ENCODE measurements at regions not wholly inside any gene's neighbourhood (a gene's known extent, or its start where the extent isn't known, plus 50 kb on each side); places are given as distances from the start of the nearest gene placed in this dataset.

GRCh38 chr15:36251450-36251849 is 328.0 kb upstream of the CDIN1 start:
- no peak overlapping the region for H3K27ac ChIP-seq
- no peak for DNase-seq
- TF ChIP-seq EP300 (IDR thresholded peaks at IDR 0.05) (no peak), POLR2AphosphoS5 (IDR thresholded peaks at IDR 0.05) (no peak), POLR2A (IDR thresholded peaks at IDR 0.05) (no peak)
- TF ChIP-seq, protein P1, sequence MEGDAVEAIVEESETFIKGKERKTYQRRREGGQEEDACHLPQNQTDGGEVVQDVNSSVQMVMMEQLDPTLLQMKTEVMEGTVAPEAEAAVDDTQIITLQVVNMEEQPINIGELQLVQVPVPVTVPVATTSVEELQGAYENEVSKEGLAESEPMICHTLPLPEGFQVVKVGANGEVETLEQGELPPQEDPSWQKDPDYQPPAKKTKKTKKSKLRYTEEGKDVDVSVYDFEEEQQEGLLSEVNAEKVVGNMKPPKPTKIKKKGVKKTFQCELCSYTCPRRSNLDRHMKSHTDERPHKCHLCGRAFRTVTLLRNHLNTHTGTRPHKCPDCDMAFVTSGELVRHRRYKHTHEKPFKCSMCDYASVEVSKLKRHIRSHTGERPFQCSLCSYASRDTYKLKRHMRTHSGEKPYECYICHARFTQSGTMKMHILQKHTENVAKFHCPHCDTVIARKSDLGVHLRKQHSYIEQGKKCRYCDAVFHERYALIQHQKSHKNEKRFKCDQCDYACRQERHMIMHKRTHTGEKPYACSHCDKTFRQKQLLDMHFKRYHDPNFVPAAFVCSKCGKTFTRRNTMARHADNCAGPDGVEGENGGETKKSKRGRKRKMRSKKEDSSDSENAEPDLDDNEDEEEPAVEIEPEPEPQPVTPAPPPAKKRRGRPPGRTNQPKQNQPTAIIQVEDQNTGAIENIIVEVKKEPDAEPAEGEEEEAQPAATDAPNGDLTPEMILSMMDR (IDR thresholded peaks at IDR 0.05), result no peak
- H3K27me3 ChIP-seq, result no peaks in the 10 kb centered on the region
- 66 to 76% methylated on average over 1 of the region's 1 CpG for WGBS, 2 donors
- H3K4me3 ChIP-seq, result no peak overlapping the region
- no peaks in the 10 kb centered on the region for H3K36me3 ChIP-seq
- peaks cover 0 to 13% (median 0%) of the 10 kb centered on the region in 4 donors for H3K4me1 ChIP-seq
- H3K9me3 ChIP-seq, result no peaks in the 10 kb centered on the region
- intact Hi-C loops (cut with DNase I), result no loop called here

GRCh38 chr15:36252146-36252711 is 327.2 kb upstream of the CDIN1 start:
- H3K36me3 ChIP-seq, result no peaks in the 10 kb centered on the region
- TF ChIP-seq, protein P1 (IDR thresholded peaks at IDR 0.05), result no peak
- TF ChIP-seq POLR2A (IDR thresholded peaks at IDR 0.05) (no peak), EP300 (IDR thresholded peaks at IDR 0.05) (no peak), POLR2AphosphoS5 (IDR thresholded peaks at IDR 0.05) (no peak)
- no peak overlapping the region for H3K4me3 ChIP-seq
- no peak overlapping the region for H3K27ac ChIP-seq
- DNase-seq, result no peak
- H3K9me3 ChIP-seq, result no peaks in the 10 kb centered on the region
- no peaks in the 10 kb centered on the region for H3K27me3 ChIP-seq
- WGBS, 2 donors, result 82 to 89% methylated on average over 10 of the region's 10 CpGs
- intact Hi-C loops (cut with DNase I), result no loop called here
- H3K4me1 ChIP-seq, result peaks cover 0 to 13% (median 0%) of the 10 kb centered on the region in 4 donors

DNA sequence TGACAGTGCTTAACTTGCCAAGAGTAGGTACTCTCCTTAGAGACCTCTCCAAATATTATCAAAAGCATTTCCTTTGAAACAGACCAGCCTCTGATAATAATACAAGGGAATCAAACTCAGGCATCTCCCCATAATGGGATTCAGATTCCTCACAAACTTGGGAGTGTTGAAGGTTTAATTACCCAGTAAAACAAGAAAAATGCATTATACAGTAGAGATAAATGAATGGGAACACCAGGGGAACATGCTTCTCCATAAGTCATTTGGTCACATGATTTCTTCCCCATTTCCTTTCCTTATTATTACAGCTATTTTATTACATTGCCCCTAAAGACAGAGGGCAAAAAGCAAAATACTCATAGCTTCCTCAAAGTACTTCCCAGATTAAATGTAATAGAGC is 325.0 kb upstream of the CDIN1 start:
- Histone ChIP-seq H3K36me3 (no peaks in the 10 kb centered on the region), H3K27me3 (no peaks in the 10 kb centered on the region), H3K9me3 (no peaks in the 10 kb centered on the region), H3K27ac (no peak overlapping the region), H3K4me1 (peaks cover 0 to 13% (median 0%) of the 10 kb centered on the region in 4 donors), H3K4me3 (no peak overlapping the region)
- intact Hi-C loops (cut with DNase I), result no loop called here
- no peak for DNase-seq
- TF ChIP-seq EP300 (IDR thresholded peaks at IDR 0.05) (no peak), POLR2AphosphoS5 (IDR thresholded peaks at IDR 0.05) (no peak)

- no peak overlapping the region for H3K27ac ChIP-seq
- intact Hi-C loops (cut with DNase I), result no loop called here
These were observed 323.0 kb upstream of the CDIN1 start for GRCh38 chr15:36256404-36256807.

DNA sequence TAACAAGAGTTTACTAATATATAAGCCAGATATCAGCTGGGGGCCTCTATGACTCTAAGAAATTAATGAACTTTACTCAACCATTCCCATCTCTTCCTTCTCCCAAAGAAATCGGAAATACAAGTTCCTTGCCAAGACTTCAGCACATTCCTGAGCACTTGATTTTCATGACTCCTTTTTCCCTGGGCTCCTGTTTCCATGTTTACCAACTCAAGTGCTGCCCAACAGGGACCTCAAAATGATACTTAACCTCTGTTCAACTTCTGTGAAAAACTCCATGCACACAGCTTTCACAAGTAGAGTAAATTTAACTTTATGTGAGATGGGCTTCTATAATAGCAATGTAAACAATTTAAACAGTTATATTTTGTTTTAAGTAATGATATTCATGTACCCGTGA is 315.8 kb upstream of the CDIN1 start:
- WGBS, 2 donors, result 61 to 68% methylated on average over 2 of the region's 2 CpGs
- no peaks in the 10 kb centered on the region for H3K4me1 ChIP-seq
- intact Hi-C loops (cut with DNase I), result no loop called here

More at GRCh38 chr15:36256404-36256807, 323.0 kb upstream of the CDIN1 start:
- no peak for TF ChIP-seq POLR2AphosphoS5 (IDR thresholded peaks at IDR 0.05)
- TF ChIP-seq POLR2A (IDR thresholded peaks at IDR 0.05), result no peak
- TF ChIP-seq EP300 (IDR thresholded peaks at IDR 0.05), result no peak
- TF ChIP-seq, protein P1 (IDR thresholded peaks at IDR 0.05), result no peak
- no peak for DNase-seq
- Histone ChIP-seq H3K4me3 (no peak overlapping the region), H3K9me3 (no peaks in the 10 kb centered on the region), H3K27me3 (no peaks in the 10 kb centered on the region), H3K36me3 (no peaks in the 10 kb centered on the region), H3K4me1 (peaks cover 0 to 13% (median 0%) of the 10 kb centered on the region in 4 donors)
- WGBS, 2 donors, result 54 to 70% methylated on average over 1 of the region's 1 CpG

More for the DNA sequence above, 315.8 kb upstream of the CDIN1 start:
- DNase-seq, result no peak
- Histone ChIP-seq H3K4me3 (no peak overlapping the region), H3K27ac (no peak overlapping the region), H3K9me3 (no peaks in the 10 kb centered on the region), H3K27me3 (no peaks in the 10 kb centered on the region), H3K36me3 (no peaks in the 10 kb centered on the region)
- TF ChIP-seq EP300 (IDR thresholded peaks at IDR 0.05), result no peak
- TF ChIP-seq POLR2AphosphoS5 (IDR thresholded peaks at IDR 0.05), result no peak
- TF ChIP-seq, protein P1 (IDR thresholded peaks at IDR 0.05), result no peak
- TF ChIP-seq POLR2A (IDR thresholded peaks at IDR 0.05), result no peak
